NT2/D1 (cell line): ENCODE measurements at regions not wholly inside any gene's neighbourhood (a gene's known extent, or its start where the extent isn't known, plus 50 kb on each side); places are given as distances from the start of the nearest gene placed in this dataset.

Experiments
- SUZ12 ChIP-seq: IDR thresholded peaks from 2 replicates; pipeline ENCODE4 v1.6.1; 2011; ENCODE audit not compliant: insufficient read length, insufficient read depth; ENCODE audit errors: extremely low read depth
- YY1 ChIP-seq: IDR thresholded peaks from 2 replicates; pipeline ENCODE4 v1.6.1; 2011; ENCODE audit not compliant: insufficient read length, insufficient read depth
- ZNF274 ChIP-seq: IDR thresholded peaks from 2 replicates; pipeline ENCODE4 v1.6.1; 2011; ENCODE audit warnings: mild to moderate bottlenecking, low read depth, low read length

- TF ChIP-seq YY1 (no peak), SUZ12 (no peak), ZNF274 (no peak)
These were observed 73.1 kb upstream of the FBRSL1 start for GRCh38 chr12:132416827-132417226.
